Thoracic aorta (tissue), 2 donors: ENCODE measurements at regions not wholly inside any gene's neighbourhood (a gene's known extent, or its start where the extent isn't known, plus 50 kb on each side); places are given as distances from the start of the nearest gene placed in this dataset.

Source experiments
- ATAC-seq: fragments of 150-250 bp; one replicate; pipeline ENCODE4 v1.8.0; 2017; ENCODE audit warnings: low read depth; ENCODE audit not compliant: insufficient number of reproducible peaks, low FRiP score
- DNase-seq: peaks from one replicate; pipeline ENCODE4 v3.0.0-alpha.2; 2020; ENCODE audit warnings: low spot score
- H3K27ac ChIP-seq, 2 donors: fragments of 200-600 bp; sonication (generic); 1 replicate in 1 of 2; 2 replicates in 1 of 2; pipeline ENCODE4 v1.5.1; 2016; ENCODE audit warnings: mild to moderate bottlenecking in 2 of 2, moderate library complexity in 2 of 2
- H3K27me3 ChIP-seq: fragments of 200-600 bp; sonication (generic); replicated peaks from 2 replicates; pipeline ENCODE4 v1.6.0; 2016; ENCODE audit warnings: mild to moderate bottlenecking; ENCODE audit not compliant: insufficient read depth
- H3K36me3 ChIP-seq: fragments of 200-600 bp; sonication (generic); one replicate; pipeline ENCODE4 v1.5.1; 2016
- H3K4me1 ChIP-seq, 2 donors: fragments of 200-600 bp; sonication (generic); 1 replicate in 1 of 2; 2 replicates in 1 of 2; pipeline versions ENCODE4 v1.5.1 to v1.6.0; 2016; ENCODE audit warnings: low read depth in 2 of 2, mild to moderate bottlenecking in 1 of 2; ENCODE audit not compliant: control insufficient read depth in 1 of 2
- H3K4me3 ChIP-seq: fragments of 200-600 bp; sonication (generic); 2 replicates; pipeline ENCODE4 v1.5.1; 2016; ENCODE audit warnings: mild to moderate bottlenecking
- H3K9me3 ChIP-seq: fragments of 200-600 bp; sonication (generic); 2 replicates; pipeline ENCODE4 v1.5.1; 2016
- TF ChIP-seq, protein P1 (sequence below): fragments of 200-600 bp; sonication (generic); IDR thresholded peaks from one replicate; pipeline ENCODE4 v1.5.1; 2019; ENCODE audit warnings: antibody characterized with exemption

DNA sequence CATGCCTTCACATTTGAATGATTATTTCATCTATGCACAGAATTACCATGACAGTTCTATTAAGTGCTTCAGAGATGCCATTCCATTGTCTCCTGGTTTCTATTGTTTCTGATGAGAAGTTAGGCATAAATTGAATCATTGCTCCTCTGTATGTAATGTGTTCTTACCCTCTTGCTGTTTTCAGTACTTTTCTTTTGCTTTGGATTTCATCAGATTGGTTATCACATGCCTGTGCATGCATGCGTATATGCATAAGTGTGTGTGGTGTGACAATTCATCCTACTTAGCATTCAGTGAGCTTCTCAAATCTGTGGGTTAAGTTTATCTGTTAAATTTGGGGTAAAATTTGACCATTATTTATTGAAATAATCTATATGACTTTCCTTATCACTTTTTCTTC is 263.3 kb upstream of the RND3 start:
- no peaks in the 10 kb centered on the region for H3K36me3 ChIP-seq
- TF ChIP-seq, protein P1, sequence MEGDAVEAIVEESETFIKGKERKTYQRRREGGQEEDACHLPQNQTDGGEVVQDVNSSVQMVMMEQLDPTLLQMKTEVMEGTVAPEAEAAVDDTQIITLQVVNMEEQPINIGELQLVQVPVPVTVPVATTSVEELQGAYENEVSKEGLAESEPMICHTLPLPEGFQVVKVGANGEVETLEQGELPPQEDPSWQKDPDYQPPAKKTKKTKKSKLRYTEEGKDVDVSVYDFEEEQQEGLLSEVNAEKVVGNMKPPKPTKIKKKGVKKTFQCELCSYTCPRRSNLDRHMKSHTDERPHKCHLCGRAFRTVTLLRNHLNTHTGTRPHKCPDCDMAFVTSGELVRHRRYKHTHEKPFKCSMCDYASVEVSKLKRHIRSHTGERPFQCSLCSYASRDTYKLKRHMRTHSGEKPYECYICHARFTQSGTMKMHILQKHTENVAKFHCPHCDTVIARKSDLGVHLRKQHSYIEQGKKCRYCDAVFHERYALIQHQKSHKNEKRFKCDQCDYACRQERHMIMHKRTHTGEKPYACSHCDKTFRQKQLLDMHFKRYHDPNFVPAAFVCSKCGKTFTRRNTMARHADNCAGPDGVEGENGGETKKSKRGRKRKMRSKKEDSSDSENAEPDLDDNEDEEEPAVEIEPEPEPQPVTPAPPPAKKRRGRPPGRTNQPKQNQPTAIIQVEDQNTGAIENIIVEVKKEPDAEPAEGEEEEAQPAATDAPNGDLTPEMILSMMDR, result no peak
- no peak overlapping the region for H3K4me3 ChIP-seq
- no peak overlapping the region for H3K27ac ChIP-seq
- H3K4me1 ChIP-seq, result no peaks in the 10 kb centered on the region
- H3K9me3 ChIP-seq, result no peaks in the 10 kb centered on the region
- ATAC-seq (no peak), DNase-seq (no peak)
- H3K27me3 ChIP-seq, result no peaks in the 10 kb centered on the region

DNA sequence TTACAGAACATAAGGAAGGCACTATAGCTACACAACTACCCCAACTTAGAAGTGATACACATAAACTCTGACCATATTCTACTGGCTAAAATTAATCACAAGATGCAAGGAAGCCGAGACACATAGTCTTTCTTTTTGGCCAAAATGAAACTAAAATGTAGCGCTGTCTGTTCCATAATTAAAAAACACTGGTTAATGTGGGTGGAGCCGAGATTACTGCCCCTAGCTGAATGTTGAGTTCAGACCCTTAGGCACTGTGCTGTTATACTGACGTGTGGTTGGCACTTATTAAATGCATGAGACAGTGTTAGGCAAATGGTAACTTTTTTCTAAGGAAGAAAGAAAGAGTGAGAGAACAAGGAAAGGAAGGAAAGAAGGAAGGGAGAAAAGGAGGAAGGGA is 254.6 kb upstream of the RND3 start:
- Histone ChIP-seq H3K4me1 (no peaks in the 10 kb centered on the region), H3K4me3 (no peak overlapping the region), H3K27me3 (no peaks in the 10 kb centered on the region), H3K36me3 (no peaks in the 10 kb centered on the region), H3K9me3 (no peaks in the 10 kb centered on the region), H3K27ac (no peak overlapping the region)
- TF ChIP-seq, protein P1, result no peak
- ATAC-seq (no peak), DNase-seq (no peak)

DNA sequence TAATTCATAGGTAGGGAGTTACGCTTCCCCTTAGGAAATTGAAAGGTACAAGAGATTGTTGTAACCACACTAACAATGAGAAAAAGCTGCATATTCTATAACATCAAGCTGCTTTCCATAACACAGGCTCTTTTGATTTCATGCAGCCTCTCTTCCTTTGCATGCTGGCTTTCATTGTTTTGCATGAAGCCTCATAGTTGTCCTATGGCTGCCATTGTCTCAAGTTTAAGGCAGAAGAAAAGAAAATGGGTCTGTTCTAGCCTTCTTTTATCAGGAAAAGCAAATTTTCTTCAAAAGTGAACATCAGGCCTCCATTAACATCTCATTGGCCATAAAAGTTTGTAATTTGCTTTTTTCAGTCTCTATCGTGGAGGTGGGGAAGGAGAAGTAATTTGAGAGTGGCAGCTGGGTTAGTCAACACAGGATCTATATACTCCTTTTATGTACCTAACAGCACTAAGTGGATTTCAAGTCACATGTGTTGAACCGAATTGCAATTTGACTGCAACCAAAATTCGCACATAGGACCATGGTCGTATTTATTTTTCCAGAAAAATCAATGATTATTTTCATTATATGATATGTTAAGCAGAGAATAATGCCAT is 248.5 kb upstream of the RND3 start:
- H3K9me3 ChIP-seq, result no peaks in the 10 kb centered on the region
- H3K4me3 ChIP-seq, result no peak overlapping the region
- H3K4me1 ChIP-seq, result no peaks in the 10 kb centered on the region
- no peak overlapping the region for H3K27ac ChIP-seq
- TF ChIP-seq, protein P1, result no peak
- H3K27me3 ChIP-seq, result no peaks in the 10 kb centered on the region
- DNase-seq (no peak), ATAC-seq (no peak)
- H3K36me3 ChIP-seq, result no peaks in the 10 kb centered on the region

DNA sequence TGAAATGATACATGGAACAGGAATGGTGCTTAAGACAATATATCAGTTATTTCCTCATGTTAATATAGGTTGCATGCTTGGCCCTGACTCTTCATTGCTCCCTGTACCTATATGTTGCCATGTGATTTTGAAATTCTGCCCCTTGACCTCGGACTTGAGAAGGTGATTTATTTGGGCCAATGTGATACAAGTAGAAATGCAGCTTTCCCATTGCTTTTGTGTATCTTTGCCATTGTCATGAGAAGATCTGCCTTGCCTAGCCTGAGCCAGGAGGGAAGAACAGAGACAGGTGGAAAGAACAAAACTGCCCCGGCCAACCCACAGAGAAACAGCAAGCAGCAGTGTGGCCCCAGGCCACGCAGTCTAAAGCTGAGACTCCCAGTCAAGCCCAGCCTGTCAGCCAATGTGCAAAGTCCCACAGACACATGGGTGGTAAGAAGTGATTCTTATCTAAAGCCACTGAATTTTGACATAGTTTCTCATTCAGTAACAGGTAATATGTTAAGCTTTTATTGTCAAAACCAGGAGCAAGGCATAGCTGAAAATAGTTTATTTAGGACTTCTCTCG is 245.7 kb upstream of the RND3 start:
- Histone ChIP-seq H3K9me3 (no peaks in the 10 kb centered on the region), H3K27me3 (no peaks in the 10 kb centered on the region), H3K4me3 (no peak overlapping the region), H3K4me1 (no peaks in the 10 kb centered on the region), H3K36me3 (no peaks in the 10 kb centered on the region), H3K27ac (no peak overlapping the region)
- DNase-seq (no peak), ATAC-seq (no peak)
- TF ChIP-seq, protein P1, result no peak

DNA sequence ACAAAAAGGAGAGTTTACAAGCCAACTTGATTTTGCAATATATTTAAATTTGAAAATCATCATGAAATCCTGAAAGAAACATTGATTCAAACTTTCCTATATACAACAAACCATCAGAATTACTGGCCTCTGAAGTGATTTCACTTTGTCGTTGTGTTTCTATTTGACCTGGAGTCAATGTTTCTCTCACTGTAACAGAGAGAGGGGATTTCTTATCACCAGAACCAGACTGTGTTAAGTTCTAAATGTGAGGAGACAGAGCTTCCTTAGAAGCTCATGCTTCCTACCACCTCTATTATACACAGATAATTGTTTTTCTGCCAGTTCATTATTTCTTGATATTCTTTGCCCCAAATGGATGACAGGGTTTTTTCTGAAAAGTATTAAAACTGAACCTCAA is 245.0 kb upstream of the RND3 start:
- Histone ChIP-seq H3K27me3 (no peaks in the 10 kb centered on the region), H3K36me3 (no peaks in the 10 kb centered on the region), H3K27ac (no peak overlapping the region), H3K4me3 (no peak overlapping the region), H3K4me1 (no peaks in the 10 kb centered on the region), H3K9me3 (no peaks in the 10 kb centered on the region)
- TF ChIP-seq, protein P1, result no peak
- ATAC-seq (no peak), DNase-seq (no peak)
